GM06990 (cell line): ENCODE measurements at regions not wholly inside any gene's neighbourhood (a gene's known extent, or its start where the extent isn't known, plus 50 kb on each side); places are given as distances from the start of the nearest gene placed in this dataset.
"Not testable (repeated sequence)": the region's sequence is repeated elsewhere in the genome, so short reads cannot be mapped to it uniquely, and the experiment has no call there.

Source experiments
- DNase-seq: peaks from one replicate; pipeline ENCODE4 v3.0.0-alpha.2; 2011; ENCODE audit not compliant: insufficient read length; ENCODE audit errors: extremely low read depth
- H3K27me3 ChIP-seq: replicated peaks from 2 replicates; pipeline ENCODE4 v1.6.0; 2011; ENCODE audit warnings: low read length; ENCODE audit not compliant: control insufficient read depth, insufficient read depth
- H3K36me3 ChIP-seq: 2 replicates; pipeline ENCODE4 v1.5.1; 2011; ENCODE audit warnings: low read length; ENCODE audit not compliant: control insufficient read depth, insufficient read depth
- H3K4me3 ChIP-seq: replicated peaks from 2 replicates; pipeline ENCODE4 v1.5.1; 2011; ENCODE audit warnings: low read depth, mild to moderate bottlenecking, control low read depth, low read length
- TF ChIP-seq, protein P1 (sequence below): IDR thresholded peaks from 2 replicates; pipeline ENCODE4 v1.5.1; 2011; ENCODE audit warnings: low read length, control low read depth, mild to moderate bottlenecking, inconsistent platforms; ENCODE audit not compliant: insufficient read depth, poor library complexity, severe bottlenecking

DNA sequence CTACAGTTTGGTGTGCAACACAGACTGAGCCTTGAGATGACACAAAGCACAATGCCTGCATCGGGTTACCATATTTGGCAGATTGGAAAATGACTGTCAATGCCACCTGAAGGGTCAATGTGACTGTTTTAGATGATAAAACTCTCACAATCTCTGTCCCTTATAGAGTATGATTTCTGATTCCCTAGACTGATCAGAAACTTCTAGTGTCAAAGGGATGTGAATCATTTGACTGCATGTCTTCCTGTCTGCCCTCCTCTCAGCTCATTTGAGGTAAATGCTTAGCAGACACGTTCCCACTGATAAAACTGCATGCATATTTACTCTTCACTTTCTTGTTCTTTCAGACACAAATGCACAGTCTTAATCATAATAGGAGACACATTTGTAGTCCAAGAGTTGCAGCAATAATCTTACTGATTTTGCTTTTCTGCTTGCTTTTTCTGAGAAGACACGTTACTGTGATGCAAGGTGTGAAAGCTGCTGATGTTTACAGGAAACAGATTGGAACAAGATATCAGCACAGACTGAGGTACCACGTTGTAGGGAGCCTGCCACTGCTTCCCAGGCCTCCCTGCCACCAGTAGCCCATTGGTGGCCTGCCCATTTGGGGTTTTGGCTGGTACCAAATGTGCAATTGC, 77.8 kb downstream of the GCNT4 start:
- Histone ChIP-seq H3K4me3 (no peak overlapping the region), H3K36me3 (no peaks in the 10 kb centered on the region), H3K27me3 (no peaks in the 10 kb centered on the region)
- TF ChIP-seq, protein P1, sequence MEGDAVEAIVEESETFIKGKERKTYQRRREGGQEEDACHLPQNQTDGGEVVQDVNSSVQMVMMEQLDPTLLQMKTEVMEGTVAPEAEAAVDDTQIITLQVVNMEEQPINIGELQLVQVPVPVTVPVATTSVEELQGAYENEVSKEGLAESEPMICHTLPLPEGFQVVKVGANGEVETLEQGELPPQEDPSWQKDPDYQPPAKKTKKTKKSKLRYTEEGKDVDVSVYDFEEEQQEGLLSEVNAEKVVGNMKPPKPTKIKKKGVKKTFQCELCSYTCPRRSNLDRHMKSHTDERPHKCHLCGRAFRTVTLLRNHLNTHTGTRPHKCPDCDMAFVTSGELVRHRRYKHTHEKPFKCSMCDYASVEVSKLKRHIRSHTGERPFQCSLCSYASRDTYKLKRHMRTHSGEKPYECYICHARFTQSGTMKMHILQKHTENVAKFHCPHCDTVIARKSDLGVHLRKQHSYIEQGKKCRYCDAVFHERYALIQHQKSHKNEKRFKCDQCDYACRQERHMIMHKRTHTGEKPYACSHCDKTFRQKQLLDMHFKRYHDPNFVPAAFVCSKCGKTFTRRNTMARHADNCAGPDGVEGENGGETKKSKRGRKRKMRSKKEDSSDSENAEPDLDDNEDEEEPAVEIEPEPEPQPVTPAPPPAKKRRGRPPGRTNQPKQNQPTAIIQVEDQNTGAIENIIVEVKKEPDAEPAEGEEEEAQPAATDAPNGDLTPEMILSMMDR: no peak
- no peak for DNase-seq

DNA sequence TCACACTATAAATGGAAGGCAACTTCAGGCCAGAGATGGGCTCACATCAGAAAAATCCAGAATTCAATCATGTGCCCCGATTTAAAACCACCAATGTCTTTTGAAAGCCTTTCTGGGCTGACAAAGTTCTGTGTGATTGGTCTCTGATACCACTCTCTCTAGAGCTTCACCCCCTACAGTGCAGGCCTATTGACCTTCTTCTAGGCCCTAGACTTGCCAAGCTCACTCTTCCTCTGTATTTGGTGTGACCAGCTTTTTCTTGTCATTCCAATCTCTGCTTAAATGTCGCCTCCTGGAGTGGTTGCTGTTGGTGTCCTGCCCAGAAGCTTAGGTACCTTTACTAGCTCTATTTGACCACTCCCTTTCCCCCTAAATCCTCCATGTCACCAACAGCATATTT, 78.7 kb downstream of the GCNT4 start:
- Histone ChIP-seq H3K4me3 (no peak overlapping the region), H3K27me3 (no peaks in the 10 kb centered on the region), H3K36me3 (no peaks in the 10 kb centered on the region)
- TF ChIP-seq, protein P1: no peak
- DNase-seq: no peak

DNA sequence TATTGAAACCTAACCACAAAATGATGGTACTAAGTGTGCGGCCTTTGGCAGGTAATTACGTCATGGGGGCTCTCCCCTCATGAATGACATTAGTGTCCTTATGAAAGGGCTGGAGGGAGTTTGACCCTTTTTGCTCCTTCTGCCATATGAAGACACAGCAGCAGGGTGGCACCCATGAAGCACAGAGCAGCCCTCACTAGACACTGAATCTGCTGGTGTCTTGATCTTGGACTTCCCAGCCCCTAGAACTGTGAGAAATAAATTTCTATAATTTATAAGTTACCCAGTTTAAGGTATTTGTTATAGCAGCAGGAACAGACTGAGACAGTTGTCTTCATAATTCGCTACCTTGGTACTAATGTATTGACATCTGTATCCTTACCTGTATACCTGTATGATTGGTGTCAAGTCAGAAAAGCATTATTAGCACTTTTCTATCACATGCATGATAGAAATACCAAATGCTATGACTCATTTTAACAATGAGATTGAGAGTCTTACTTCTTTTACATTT, 80.4 kb downstream of the GCNT4 start:
- TF ChIP-seq, protein P1: no peak
- no peak for DNase-seq
- no peaks in the 10 kb centered on the region for H3K36me3 ChIP-seq
- no peak overlapping the region for H3K4me3 ChIP-seq
- H3K27me3 ChIP-seq: no peaks in the 10 kb centered on the region

DNA sequence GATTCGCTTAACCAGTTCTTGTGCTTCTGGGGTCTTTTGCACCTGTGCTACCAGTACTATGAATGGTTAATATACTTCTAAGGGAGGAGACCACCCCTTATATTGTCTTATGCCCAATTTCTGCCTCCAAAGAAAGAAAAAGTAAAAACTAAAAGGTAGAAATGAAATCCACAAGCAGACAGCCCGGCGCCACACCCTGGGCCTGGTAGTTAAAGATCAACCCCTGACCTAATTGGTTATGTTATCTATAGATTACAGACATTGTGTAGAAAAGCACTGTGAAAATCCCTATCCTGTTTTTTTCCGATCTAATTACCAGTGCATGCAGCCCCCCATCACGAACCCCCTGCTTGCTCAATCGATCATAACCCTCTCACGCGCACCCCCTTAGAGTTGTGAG, 81.5 kb downstream of the GCNT4 start:
- not testable (repeated sequence) for H3K4me3 ChIP-seq, H3K27me3 ChIP-seq, H3K36me3 ChIP-seq, DNase-seq

DNA sequence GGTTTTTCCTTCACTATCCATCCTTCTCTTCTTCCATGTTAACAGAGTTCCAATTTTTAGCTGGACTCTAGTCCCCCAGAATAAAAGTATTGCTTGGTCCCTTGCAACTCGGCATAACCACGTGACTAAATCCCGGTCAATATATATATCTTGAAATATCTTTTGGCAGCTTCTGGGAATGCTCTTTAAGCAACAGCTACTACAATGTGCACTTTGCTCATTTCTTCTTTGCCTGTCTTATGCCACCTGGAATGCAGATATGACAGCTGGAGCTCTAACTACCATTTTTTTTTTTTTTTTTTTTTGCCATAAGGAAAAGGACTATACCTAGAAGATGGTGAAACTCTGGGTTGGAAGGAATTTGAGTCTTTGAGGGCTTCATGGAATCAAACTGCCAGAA, 82.6 kb downstream of the GCNT4 start:
- DNase-seq: no peak
- TF ChIP-seq, protein P1: no peak
- Histone ChIP-seq H3K36me3 (no peaks in the 10 kb centered on the region), H3K27me3 (no peaks in the 10 kb centered on the region), H3K4me3 (no peak overlapping the region)

DNA sequence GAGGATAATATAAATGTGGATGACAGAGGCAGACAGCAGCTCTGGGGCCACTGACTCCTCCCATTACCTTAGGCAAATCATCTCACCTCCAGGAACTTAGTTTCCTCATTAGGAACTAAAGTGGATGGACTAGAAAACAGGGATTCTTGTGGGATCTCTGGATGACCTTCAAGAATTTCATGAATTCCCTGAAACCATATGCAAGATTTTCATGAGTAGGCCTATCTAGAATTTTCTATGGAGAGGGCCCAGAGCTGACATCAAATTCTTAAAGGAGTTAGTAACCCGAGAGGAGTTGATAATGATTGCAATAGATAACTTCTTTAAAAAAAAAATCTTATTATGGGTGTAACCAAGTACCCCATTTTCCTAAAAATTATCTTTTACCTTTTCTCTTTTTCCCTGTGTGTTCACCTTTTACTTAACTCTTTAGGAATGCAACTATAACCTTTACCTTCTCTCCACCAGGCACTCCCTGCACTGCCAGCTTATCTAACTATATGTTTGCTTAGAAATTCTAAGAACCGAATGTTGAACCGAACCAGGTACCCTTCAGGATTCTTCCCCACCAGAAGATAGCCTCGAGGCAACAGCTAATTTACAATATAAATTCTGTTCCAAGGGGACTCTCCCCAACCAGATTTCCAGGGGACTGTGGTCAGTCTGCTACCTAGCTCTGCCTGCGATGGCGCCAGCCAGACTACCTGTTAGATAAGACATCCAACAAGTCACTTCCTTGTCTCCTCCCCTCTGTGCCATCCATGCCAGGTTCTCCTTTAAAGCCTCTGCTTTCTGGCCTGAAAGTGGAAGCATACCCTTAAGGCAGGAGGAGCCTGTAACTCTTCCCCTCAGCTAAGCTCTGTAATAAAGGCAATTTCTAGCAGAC, 86.0 kb downstream of the GCNT4 start:
- H3K4me3 ChIP-seq: no peak overlapping the region
- TF ChIP-seq, protein P1: no peak
- DNase-seq: no peak
- H3K36me3 ChIP-seq: no peaks in the 10 kb centered on the region
- H3K27me3 ChIP-seq: no peaks in the 10 kb centered on the region
